Right renal pelvis (tissue), 4 donors: ENCODE measurements at regions not wholly inside any gene's neighbourhood (a gene's known extent, or its start where the extent isn't known, plus 50 kb on each side); places are given as distances from the start of the nearest gene placed in this dataset.

Source experiments
- DNase-seq, 4 donors: peaks; one replicate each; pipeline ENCODE4 v3.0.0-alpha.2; 2013; ENCODE audit warnings: low read depth in 4 of 4, low spot score in 3 of 4, missing footprints in 1 of 4

DNA sequence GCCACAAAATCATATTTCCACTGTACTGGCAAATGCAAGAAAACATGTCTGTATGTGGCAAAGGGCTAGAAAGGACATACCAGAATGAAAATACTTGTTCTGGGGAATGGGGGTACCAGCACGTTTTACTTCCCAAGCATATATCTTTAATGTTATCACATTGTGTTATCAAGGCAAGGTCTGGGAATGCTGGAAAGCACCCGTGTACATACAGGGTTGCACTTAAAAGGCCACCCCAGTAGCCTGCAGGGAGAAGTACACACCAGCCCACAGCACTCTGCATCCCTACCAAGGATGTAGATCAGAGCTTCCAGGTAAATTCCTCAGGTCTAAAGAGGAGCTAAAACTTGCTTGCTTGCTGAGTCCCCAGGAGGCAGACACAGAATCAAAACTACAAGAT is 381.8 kb downstream of the RRAGC start:
- DNase-seq: no peak

DNA sequence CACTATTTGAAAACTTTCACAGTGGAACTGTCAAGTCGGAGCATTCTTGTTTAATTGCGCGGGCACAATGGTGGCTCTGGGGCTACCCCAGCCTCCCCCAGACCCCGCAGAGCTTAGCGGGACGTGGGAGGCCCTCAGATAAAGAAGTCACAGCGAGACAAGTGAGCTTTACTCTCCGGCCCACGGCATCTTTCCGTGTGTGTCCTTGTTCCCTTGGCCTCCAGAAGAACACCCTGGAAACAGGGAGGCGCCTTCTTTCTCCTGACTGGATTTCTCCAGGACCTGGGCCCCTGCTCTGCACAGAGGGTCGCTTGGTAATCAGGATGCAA is 382.8 kb downstream of the RRAGC start:
- DNase-seq: no peak

DNA sequence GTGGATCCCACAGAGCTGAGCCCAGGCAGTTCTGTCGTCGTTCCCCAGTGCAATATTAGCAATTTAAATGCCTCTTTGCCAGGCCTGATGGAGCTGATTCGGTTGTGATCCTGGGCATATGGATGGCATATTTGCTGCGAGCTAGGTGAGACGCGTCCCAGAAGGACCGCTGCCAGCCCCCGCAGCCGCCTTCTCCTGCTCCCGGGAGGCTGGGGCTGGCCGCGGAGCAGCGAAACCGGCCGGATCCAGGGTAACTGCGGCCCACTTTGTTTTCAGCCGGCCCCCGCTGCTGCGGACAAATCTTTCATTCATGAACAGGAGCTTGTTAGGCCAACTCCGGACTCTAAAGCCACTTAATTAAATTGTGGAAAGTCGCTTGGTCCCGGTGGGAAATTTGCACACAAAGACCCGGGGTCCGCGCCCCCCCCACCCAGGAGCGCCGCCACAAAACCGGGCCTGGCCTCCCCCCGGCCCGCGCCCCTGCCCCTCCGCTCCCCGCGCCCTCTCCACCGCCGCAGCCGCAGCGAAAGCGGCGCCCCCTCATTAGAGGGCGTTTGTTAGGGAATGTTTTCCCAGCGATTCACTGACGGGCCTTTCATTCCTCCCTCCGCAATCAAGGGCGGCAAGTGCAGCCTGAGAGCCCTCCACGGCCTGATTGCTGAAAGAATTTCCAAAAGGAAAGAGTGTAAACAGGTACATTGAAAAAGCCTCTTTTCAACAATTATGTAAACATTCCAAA is 383.3 kb downstream of the RRAGC start:
- no peak for DNase-seq

DNA sequence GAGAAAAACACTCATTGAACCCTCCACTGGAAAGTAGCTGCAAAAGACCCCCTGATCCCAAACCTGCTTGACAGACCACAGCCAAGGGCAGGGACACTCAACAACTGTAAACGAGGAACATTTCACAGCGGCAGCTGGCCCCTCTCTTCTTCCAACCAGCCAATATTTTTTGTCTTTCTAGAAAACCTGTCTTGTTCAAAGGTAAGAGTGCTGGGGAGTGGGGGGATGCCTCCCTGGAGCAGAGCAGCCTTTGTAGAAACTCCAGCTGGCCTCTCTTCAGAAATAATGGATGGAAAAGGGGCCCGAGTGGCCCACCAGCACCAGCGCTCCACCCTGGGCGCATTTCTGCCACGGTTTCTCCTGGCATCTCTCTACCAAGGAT is 384.0 kb downstream of the RRAGC start:
- DNase-seq: no peak

DNA sequence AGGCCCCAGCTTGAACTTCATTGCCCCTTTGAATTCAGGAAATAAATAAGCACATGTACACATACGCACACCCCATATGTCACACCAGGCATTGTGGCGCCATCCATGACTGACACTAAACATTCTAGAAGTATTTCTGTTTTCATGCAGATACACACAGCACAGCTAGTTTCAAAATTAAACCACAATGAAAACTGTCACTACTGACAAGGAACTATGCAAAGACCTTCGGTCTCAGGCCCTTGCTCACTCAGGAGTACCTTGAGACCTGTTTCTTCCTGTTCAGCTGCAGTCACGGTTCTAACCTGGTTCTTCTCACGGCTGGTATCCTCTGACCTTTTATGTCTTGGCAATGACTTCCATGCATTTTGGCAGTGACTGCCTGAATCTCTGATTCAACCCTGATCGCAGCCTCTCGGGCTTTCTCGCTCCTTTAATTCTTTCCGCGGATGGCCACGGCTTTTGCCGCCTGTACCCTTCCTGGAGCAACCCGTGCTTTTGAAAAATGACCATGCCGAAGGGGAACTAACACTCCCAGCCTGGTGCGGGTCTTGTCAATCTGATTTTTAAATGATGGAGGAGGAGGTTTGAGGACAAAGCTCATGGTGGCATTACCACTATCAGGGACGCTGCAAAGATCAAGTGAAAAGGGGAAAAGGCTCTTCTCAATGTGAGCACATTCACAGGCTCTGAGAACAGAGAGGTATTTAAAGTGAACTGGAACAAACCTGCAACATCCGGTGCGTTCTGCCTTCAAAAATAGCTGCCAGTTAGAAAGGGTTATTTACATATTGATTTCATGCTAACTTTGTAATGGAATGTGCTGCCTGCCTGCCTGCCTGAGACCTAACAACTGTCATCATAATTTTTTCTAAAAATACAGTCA is 384.6 kb downstream of the RRAGC start:
- no peak for DNase-seq

DNA sequence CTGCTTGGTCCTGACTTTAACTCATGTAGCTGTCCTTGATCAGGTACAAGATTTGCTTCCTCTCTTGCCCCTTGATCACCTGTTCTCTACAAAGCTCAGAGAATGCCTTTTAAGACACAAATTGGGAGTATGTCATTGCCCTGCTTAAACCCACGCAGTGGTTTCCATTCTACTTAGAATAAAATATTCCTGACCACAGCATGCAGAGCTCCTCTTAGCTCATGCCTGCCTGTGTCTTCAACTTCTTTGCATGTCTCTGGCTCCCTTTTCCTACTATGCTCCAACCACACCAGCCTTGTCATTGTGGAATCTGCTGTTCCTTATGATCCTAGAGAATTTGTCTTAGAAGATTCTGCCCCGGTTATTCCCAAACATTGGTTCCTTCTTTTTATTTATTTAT is 393.1 kb downstream of the RRAGC start:
- DNase-seq: no peak

DNA sequence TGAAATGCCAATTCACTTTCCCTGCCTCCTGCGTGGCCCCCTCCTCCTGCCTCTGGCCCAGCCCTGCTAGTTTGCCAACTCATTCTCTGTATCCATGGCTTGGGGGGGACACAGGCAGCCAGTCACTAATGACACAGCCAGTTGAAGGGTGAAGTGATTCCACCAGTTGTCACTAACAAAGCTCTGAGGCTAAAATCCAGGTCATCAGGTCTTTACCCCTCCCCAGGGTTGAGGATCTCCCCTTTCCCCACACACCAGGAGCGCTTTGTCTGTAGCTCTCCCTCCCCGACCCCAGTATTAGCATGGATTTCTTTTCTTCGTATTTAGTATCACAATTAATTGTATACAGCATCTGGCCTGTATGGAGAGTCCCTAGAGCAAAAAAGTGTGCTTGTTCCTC is 394.1 kb downstream of the RRAGC start:
- DNase-seq: no peak

DNA sequence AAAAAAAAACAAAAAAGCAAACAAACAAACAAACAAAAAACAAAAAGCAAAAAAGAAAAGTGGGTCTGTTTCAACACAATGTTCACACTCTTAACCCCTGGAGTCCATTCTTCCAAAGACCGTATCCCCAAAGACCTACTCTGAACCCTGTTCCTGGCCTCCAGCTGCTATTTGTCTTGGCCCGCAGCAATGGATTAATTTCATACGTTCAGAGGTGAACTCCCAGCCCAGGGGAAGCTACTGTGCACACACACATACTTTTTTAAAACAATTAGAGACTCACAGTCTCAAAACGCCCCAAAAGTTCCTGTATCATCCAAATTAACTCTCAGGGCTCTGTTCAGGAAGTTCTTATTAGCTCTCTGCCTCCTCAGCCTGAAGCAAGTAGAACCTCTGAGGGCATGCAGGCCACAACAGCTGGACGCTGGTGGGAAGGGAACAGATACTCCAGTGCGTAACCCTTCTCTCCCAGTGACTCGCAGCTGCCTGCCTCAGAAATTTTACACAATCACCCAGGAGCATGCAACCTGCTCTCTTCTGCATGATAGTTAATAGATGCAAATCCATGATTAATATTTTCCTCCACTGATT is 395.4 kb downstream of the RRAGC start:
- DNase-seq: no peak

DNA sequence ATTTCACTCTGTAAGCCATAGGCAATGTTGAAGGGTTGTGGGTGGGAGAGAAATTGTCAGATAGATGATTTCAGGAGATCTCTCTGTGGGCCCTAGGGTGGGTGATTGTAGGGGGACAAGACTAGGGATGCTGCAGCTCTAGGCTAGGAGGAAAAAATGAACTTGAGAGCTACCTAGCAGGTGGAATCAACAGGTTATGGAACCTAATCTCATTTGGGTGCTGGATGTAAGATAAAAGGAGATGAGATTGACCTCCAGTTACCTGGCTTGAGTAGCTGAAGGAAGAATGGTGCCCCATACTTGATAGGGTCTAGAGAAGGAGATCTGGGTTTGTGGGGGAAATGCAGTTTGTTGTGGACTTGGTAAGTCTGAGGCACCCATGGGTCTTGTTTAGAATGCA is 396.5 kb downstream of the RRAGC start:
- DNase-seq: no peak

DNA sequence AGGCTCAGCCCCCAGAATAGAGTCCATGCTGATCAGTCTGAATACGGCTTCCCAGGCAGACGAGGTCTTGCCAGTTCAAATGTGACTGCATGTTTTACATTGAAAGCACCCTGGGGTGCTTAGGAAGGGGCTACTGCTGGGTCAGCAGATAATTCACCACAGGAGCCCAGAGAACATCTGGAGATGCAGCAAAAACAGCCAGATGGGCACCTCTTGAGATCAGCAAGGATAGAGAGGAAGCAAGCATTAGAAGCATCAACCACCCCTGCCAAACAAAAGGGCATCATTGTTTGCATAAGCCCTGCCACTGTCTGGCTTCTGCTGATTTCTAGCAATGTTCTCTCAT is 403.1 kb downstream of the RRAGC start:
- DNase-seq: no peak

DNA sequence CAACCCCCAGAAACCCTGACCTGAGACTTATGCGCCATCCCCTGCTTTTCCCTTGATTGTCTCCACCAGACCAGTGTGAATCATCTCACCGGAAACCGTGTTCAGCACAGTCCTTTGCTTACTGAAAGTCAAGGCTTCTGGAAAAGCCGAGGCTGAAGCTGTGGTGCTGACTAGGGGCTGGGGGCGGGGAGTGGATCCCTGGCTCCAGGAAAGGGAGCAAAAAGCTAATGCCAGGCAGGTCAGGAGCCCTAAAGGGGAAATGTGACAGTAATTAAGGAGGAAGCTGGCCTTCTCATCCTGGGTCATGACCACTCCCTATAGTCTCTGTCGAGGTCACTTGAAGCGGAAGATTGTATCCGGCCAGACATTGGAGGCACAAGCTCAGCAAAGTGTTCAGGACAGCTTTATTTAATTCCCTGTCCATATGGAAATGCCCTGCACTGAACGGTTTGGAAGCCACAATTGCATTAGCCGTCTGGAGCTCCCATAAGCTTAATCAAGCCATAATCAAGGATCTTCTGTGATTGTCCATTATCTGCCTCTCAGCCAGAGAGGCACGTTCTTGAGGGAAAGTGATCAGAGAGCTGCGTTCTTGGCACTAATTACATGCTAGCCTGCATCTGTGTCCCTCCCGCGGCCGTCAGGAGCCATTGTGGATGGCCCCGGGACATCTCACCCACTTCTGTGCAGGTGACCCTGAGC is 403.6 kb downstream of the RRAGC start:
- no peak for DNase-seq

DNA sequence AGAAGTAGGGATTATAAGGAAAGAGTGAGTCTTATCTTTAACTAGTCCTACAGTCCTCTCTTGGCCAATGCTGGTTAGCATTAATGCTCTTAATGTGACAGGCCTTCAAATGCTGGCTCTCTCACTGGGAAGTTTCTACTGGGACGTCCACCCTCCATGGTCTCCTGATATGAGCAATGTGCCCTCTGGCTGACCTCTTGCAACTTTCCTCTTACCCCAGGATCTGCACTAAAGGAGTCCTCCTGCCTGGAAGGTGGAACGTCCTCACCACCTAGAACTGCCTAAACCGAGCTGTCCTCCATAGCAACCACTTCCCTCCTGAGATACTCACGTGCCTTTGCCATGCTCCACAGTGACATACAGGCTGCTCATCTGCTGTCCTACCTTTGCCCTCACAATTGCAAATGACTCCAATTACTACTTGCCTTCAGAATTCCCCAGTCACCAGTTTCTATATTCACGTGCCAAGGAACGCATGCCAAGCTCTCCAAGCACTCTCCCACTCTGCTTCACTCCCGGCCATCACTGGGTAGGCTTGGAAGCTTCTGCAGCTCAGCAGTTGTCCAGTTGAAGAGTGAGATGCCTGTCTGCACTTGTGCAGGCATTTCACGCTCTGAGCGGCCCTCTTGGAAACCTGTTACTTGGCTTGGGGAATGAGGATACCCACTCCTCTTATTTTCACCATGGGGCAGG is 404.7 kb downstream of the RRAGC start:
- no peak for DNase-seq

DNA sequence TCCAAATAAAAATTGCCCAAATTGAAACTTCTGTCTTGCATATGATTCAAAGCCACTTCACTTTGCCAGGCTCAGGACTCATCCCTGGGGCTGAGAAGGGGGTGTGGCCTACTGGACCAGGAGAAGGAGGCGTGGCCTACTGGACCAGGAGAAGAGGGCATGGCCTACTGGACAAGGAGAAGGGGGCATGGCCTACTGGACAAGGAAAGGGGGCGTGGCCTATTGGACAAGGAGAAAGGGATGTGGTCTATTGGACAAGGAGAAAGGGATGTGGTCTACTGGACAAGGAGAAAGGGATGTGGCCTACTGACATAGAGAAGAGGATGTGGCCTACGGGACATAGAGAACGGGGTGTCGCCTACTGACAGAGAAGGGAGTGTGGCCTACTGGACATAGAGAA is 405.3 kb downstream of the RRAGC start:
- DNase-seq: no peak

DNA sequence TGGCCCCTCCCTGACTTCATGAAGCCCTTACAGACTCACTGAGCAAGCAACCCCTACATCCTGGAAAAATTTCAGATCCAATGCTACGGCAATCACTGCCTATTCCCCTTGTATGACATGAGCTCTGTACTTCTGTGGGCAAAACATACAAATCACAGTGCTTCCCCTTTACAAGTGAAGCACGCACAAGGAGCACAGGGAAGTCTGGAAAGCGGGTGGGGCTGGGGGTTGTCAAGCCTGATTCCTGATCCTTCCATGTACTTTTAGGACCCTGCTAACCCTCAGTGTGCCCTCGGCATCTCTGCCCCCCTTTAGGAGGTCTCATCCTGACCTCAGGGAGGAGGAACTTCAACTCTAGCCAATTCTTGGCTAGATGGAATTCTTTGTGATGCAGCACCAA is 405.7 kb upstream of the POU3F1 start:
- DNase-seq: no peak

DNA sequence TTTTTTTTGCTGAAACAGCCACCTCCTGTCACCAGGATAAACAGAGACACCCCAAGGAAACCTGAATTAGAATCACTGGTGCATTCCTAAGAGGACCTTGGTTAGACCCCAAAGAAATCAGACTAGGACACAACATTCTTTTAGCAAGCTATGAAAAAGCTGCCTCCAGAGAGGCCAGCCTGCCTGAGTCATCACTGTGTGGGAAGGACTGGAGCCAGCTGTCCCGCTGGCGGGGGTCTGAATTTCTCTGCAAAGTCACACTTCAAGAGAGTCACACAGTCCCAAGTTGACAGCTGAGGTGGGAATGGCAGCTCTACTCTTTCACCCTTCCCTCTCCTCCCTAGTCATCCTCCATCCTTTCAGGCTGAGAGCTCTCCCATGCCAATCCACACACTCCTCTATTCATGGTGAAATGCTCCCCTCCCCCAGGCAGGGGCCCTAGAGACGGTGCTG is 405.0 kb upstream of the POU3F1 start:
- peak in 2 of 4 donors; percentile 26 to 30 for DNase-seq

DNA sequence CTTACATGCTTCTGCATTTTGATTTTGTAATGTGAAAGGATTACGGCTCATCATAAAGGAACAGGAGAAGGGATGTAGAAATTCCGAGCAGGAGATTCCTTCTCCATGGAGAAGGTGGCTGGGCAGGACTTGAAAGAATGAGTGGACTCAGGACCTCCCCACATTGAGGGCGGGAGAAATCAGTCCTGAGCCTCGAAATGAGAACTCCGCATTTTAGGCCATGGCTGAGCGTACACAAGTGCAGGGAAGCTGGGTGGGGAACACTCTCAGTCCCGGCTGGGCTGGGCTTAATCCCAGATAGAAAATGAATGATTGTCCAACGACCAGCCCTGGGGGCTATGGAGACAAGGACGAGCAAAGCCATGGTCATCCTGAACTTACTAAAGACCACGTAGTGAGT is 402.3 kb upstream of the POU3F1 start:
- no peak for DNase-seq

DNA sequence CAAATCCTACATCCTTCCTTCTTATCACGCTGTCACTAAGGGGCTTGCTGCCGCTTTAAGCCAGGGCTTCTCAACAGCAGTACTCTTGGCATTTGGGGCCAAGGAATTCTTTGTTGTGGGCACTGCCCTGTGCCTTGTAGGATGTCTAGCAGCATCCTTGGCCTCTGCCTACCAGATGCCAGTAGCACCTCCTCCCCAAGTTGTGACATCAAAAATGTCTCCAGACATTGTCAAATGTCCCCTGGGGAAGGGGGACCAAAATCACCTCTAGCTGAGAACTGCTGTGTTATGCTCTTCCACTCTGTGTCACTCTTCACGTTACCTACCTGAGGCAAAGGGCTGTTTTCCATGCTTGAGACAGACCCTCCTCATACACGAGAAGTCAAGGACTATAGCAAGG is 400.3 kb upstream of the POU3F1 start:
- no peak for DNase-seq

DNA sequence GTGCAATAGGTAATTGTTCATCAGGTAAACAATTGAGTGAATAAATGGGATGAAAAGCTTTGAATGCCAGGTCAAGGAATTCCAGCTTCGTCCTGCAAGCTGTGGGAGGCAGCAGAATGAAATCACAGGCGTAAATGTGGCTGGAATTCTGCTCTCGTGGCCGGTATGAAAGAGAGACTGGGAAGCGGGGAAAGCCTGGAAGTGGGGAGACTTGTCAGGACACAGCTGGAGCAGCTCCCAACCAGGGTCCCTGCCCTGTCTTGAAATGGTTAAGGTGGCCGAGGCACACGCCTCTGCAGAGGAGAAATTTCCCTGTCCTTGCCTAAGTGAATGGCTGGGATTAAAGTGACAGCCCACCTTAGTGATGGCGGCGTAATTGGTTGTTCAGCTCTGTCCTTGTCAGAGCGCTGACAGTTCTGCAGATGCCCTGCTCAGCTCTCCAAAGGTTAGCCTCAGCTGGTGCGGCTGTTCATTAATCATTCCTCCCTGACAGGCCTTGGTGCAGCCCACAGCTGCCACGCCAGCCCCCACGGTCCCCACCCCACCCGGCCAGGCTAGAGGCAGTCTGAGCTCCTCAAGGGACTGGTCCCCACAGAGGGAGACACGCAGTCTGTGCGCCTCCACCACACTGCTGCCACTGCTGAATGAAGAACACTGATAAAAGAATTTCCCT is 398.3 kb upstream of the POU3F1 start:
- no peak for DNase-seq

DNA sequence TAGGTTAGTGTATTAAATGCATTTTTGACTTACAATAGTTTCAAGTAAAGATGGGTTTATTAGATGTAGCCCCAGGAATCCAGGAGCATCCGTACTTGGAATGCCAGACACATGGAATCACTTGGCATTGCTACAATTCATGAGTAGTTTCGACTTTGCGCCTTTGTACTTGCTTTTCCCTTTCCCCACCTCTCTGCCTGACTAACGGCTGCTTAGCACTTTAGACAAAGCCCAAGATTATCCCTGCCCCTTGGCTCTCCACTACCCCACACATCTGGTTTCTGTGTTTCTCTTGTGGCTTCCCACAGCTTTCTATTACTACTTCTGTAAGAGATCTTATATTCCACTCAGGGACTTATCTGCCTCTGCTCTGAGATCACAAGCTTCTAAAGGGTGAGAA is 397.7 kb upstream of the POU3F1 start:
- no peak for DNase-seq

DNA sequence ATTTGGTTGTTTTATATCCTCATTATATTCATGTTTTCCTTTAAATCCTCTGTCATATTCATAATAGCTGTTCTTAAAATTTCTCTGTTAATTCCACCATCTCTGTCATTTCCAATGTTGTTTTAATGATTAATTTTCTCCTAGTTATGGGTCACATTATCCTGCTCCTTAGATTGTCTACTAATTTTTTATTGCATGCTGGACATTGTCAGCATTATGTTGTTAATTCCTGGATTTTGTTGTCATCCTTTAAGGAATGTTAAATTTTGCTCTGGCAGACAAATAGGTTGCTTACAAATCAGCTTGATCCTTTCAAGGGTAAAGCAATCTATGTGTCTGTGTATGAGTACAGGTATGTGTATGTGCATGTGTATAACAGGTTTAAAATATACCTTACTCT is 393.8 kb upstream of the POU3F1 start:
- no peak for DNase-seq
